M059J (cell line): ENCODE measurements at regions not wholly inside any gene's neighbourhood (a gene's known extent, or its start where the extent isn't known, plus 50 kb on each side); places are given as distances from the start of the nearest gene placed in this dataset.
A peak's percentile ranks its signal among the peaks of the same experiment; 100 is the strongest.
"Not testable (repeated sequence)": the region's sequence is repeated elsewhere in the genome, so short reads cannot be mapped to it uniquely, and the experiment has no call there.

Experiments
- DNase-seq: peaks from one replicate; pipeline ENCODE4 v3.0.0-alpha.2; 2012; ENCODE audit warnings: low read depth

GRCh38 chr22:22168941-22169867, 75.4 kb upstream of the VPREB1 start:
- DNase-seq, result no peak

- DNase-seq, result peak; percentile 69
Observed at GRCh38 chr22:22168190-22168940, 76.2 kb upstream of the VPREB1 start.

- no peak for DNase-seq
Observed at GRCh38 chr22:22167791-22168189, 76.8 kb upstream of the VPREB1 start.

GRCh38 chr22:22166941-22167713, 77.5 kb upstream of the VPREB1 start:
- no peak for DNase-seq

GRCh38 chr22:22165936-22166710, 78.5 kb upstream of the VPREB1 start:
- DNase-seq, result no peak

- DNase-seq, result no peak
Observed at GRCh38 chr22:22164541-22165272, 79.9 kb upstream of the VPREB1 start.

- no peak for DNase-seq
Observed at GRCh38 chr22:22161924-22162851, 82.4 kb upstream of the VPREB1 start.

GRCh38 chr22:22160768-22161167, 83.8 kb upstream of the VPREB1 start:
- DNase-seq, result not testable (repeated sequence)

GRCh38 chr22:22159384-22159783, 85.2 kb upstream of the VPREB1 start:
- DNase-seq, result no peak

GRCh38 chr22:22158965-22159364, 85.6 kb upstream of the VPREB1 start:
- no peak for DNase-seq

GRCh38 chr22:22158207-22158816, 86.3 kb upstream of the VPREB1 start:
- no peak for DNase-seq

- DNase-seq, result peak; percentile 1
Observed at GRCh38 chr22:22157348-22157725, 87.2 kb upstream of the VPREB1 start.

GRCh38 chr22:22156716-22157347, 87.8 kb upstream of the VPREB1 start:
- peak; percentile 61 for DNase-seq

- no peak for DNase-seq
Observed at GRCh38 chr22:22156348-22156715, 88.3 kb upstream of the VPREB1 start.

- DNase-seq, result no peak
Observed at GRCh38 chr22:22155607-22156006, 89.0 kb upstream of the VPREB1 start.

- no peak for DNase-seq
Observed at GRCh38 chr22:22155146-22155545, 89.4 kb upstream of the VPREB1 start.

- no peak for DNase-seq
Observed at GRCh38 chr22:22154040-22154439, 90.5 kb upstream of the VPREB1 start.

- DNase-seq, result no peak
Observed at GRCh38 chr22:22151308-22151707, 93.3 kb upstream of the VPREB1 start.

GRCh38 chr22:22150457-22150856, 94.1 kb upstream of the VPREB1 start:
- DNase-seq, result no peak
